Prostate gland (tissue), 2 donors: ENCODE measurements at regions not wholly inside any gene's neighbourhood (a gene's known extent, or its start where the extent isn't known, plus 50 kb on each side); places are given as distances from the start of the nearest gene placed in this dataset.

Experiments
- POLR2A ChIP-seq: fragments of 450-650 bp; IDR thresholded peaks from one replicate; pipeline ENCODE4 v1.6.1; 2016; ENCODE audit warnings: antibody characterized with exemption, mild to moderate bottlenecking
- TF ChIP-seq, protein P1 (sequence below), 4 experiments: fragments of 200-600 bp in 2 of 4; fragments of 450-650 bp in 2 of 4; sonication (generic) in 2 of 4; IDR thresholded peaks; 1 replicate in 3 of 4; 2 replicates in 1 of 4; pipeline ENCODE4 v1.5.1; 2016 to 2019; ENCODE audit warnings: antibody characterized with exemption in 4 of 4, mild to moderate bottlenecking in 2 of 4, moderate library complexity in 2 of 4

- TF ChIP-seq, protein P1, sequence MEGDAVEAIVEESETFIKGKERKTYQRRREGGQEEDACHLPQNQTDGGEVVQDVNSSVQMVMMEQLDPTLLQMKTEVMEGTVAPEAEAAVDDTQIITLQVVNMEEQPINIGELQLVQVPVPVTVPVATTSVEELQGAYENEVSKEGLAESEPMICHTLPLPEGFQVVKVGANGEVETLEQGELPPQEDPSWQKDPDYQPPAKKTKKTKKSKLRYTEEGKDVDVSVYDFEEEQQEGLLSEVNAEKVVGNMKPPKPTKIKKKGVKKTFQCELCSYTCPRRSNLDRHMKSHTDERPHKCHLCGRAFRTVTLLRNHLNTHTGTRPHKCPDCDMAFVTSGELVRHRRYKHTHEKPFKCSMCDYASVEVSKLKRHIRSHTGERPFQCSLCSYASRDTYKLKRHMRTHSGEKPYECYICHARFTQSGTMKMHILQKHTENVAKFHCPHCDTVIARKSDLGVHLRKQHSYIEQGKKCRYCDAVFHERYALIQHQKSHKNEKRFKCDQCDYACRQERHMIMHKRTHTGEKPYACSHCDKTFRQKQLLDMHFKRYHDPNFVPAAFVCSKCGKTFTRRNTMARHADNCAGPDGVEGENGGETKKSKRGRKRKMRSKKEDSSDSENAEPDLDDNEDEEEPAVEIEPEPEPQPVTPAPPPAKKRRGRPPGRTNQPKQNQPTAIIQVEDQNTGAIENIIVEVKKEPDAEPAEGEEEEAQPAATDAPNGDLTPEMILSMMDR (IDR thresholded peaks at IDR 0.05) = no peak
- no peak for TF ChIP-seq POLR2A
These were observed 66.2 kb upstream of the FAM9A start for GRCh38 chrX:8867406-8867805.
